C4-2B (cell line): ENCODE measurements at regions not wholly inside any gene's neighbourhood (a gene's known extent, or its start where the extent isn't known, plus 50 kb on each side); places are given as distances from the start of the nearest gene placed in this dataset.

Experiments used
- CTCF ChIP-seq: fragments of 450-650 bp; conservative IDR thresholded peaks from 2 replicates; pipeline ENCODE4 v1.5.1; 2017; ENCODE audit warnings: mild to moderate bottlenecking
- ZFX ChIP-seq: fragments of 450-650 bp; IDR thresholded peaks from 2 replicates; pipeline ENCODE4 v1.6.1; 2017

GRCh38 chr6:11294228-11294627 is 61.8 kb upstream of the NEDD9 start:
- TF ChIP-seq CTCF (no peak), ZFX (no peak)
